ENCODE measurements at regions not wholly inside any gene's neighbourhood (a gene's known extent, or its start where the extent isn't known, plus 50 kb on each side); places are given as distances from the start of the nearest gene placed in this dataset.
"Not testable (repeated sequence)": the region's sequence is repeated elsewhere in the genome, so short reads cannot be mapped to it uniquely, and the experiment has no call there.

DNA sequence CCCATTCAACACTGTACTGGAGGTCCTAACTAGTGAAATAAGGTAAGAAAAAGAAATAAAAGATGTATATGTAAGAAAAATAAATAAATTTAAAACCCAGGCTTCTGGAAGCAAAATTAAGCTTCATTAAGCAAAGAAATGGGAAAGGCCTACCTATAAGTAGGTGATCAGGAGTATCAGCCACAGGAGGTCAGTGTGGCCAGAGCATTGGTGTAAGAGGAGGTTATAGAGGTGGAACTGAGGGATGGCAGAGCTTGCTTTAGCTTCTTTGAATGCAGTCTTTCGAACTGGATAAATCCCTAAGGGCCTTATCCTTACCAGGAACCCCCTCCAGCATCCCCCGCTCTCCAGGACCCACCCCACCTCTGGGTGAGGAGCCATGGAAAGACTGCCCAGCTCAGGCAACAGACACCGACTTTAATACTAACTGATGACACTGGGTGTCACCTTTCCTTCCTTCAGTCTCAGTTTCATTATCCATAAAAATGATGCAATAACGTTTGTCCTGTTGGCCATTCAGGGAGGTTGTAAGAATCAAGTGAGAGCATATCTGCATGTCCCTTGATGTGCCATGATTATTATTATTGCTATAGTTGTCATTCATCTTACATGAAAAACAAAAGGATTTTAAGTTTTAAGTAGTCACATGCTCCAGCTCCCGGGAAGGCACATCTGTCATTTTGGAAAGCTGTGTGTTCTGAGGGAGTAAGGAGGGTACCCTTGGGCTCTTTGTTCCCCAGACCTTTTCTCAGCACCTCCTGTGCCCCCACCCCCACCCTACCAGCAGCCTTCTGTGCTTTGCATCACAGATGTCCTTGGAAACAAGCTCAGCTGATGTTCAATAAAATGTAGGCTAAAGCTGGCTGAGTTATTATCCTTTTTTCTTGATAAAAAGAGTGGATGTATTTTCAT, 50.8 kb upstream of the CTNNA1 start:
- no peak for DNase-seq

DNA sequence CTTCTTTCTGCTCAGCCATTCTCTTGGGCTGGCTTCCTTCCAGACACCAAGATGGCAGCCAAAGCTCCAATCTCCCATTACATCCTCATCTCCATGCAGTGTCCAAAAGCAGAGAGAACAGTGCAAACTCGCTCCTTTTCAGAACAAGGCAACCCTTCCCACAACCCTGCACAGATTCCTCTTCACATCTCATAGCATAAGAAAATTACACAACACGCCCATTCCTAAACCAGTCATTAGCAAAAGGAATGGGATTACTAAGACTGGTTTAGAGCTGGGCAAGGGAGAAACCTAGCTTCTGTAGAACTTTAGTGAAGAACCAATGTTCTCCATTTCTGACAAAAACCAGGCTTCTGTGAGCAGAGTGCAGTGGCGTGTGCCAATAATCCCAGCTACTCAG, 51.5 kb upstream of the CTNNA1 start:
- DNase-seq, result no peak

DNA sequence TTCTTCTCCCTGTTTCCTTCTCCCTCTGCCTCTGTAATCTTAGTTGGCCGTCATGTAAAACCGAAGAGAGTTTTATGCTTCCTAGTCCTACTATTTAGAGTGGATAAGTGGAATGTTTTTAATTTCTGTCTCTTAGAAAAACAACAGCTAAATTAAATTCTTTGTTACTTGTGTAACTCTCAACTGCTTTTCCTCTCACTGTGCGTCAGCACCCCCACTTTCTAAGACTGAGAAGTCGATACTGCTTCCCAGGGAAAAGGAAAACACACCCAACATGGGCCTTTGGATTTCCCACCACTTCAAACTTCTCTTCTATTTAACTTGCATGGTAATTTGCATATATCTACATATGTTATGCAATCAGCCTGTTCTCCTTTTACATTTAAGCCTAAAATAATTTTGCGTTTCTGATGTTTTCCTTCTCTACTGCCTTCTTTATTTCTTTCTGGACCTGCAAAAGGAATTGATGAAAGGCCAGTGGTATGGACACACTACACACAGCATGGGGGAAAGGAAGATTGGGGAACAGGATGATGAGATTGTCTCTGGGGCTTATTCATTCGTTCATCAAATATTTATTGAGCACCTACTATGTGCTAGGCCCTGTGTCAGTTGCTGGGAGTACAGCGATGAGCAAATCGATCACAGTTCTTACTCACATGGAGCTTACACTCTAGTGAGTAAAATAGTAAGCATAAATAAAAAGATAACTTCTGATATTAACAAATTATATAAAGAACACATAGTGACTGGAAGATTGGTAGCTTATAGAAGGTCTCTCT, 52.5 kb upstream of the CTNNA1 start:
- DNase-seq, result no peak

DNA sequence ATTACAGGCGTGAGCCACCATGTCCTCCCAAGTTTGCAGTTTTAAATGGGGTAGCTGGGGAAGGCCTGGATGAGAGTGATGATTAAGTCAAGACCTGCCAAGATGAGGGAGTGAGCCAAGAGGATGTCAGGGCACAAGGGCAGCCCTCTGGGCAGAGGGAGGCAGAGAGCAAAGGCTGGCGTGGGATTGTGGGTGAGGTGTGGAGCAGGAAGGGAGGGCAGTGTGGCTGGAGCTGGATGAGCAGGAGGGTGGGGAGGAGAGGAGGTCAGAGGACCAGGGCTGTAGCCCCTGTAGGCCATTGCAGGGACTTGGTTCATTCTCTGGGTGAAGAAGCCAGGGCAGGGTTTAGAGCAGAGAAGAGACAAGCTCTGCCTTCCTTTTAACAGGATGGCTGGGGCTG, 53.7 kb upstream of the CTNNA1 start:
- no peak for DNase-seq

DNA sequence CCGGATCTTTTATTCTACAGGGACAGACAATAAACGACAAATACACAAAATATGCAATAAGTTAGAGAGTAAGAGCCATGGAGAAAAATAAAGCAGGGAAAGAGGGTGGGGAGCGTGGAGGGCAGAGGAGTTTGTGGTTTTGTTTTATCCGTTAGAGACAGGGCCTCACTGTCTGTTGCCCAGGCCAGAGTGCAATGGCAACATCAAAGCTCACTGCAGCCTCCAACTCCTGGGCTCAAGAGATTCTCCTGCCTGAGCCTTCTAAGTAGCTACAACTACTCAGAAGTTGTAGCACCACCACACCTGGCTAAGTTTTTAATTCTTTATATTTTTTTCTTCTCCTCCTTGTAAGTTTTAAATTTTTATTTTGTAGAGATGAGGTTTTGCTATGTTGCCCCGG, 54.5 kb upstream of the CTNNA1 start:
- no peak for DNase-seq

DNA sequence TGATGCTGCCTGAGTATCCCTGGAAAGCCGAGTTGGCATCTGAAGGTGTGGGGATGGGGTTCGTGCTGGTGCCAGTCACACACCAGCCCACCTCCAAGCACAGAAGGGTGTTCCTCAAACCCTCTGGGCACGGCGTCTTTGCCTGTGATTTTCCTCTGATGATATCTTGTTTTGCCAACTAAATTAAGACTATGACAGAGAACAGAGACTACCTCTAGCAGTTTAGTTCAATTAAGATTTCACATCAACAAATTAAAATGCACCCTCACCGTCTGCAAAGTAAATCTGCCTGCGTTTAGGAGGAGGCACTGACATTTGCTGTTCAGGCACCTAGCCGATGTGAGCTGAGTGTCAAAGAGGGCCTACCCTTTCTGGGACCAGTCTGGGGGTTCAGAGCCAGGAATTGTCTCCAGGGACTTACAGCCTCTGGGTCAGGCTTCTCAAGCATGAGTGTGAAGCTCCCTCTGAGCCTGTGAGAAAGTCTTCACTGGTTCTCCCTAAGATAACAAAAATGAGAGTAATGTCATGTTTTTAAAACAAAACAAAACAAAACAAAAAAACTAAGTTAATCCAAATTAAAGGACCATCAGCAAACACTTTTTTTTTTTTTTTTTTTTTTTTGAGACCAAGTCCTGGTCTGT, 55.4 kb upstream of the CTNNA1 start:
- DNase-seq, result no peak

DNA sequence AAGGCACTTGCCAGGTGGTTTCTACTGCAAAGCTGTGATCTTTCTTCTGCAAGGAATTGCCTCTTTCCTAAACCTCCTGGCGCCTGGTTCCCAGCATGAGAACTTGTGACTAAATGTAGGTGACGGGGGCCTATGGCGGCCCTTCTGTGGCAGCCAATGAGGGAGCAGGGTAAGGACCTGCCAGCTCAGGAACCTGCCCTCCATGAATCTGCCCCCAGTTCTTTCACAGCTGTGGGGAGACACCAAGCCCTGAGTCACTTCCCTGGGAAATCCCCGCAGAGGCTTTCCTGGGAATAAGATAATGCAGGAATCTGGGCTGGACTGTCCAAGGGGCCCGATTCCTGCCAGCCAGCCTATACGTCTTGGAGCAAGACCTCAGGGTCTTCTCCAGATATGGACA, 56.7 kb upstream of the CTNNA1 start:
- DNase-seq, result no peak

DNA sequence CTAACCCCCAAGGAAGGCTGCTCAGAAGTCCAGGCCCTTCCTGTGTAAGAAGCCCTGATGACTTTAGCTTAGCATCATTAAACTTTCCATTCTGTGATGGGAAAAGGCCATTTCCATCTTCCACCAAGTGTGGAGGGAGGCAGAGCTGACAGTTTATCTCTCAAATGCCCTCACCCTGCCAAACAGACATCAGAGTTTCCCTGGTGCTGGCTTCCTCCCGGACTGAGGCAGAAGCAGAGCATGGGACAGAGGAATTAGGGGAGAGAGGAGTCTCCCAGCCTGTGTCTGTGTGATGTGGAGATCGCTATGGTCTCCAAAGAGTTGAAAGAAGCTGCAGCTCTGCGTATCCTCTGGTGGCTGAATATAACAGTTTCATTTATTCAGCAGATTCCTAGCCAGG, 57.4 kb upstream of the CTNNA1 start:
- no peak for DNase-seq

DNA sequence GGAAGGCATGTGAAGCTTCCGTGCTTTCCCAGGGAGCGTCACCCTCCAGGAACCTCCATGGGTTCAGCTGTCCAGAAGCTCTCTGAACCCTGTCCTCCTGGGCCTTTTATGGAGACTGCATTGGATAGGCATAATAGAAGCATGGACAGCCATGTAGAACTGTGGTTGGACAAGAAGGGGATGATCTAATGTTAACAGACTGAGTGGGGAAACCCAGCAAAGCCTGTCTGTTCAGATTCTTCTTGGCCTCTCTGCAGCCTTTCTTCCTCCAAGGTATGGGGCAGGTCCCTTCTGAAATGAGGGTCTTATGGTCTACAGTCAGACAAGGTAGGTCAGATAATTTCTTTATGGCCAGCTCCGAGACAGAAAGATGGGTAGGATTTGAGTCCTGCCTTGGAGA, 59.1 kb upstream of the CTNNA1 start:
- DNase-seq, result no peak

DNA sequence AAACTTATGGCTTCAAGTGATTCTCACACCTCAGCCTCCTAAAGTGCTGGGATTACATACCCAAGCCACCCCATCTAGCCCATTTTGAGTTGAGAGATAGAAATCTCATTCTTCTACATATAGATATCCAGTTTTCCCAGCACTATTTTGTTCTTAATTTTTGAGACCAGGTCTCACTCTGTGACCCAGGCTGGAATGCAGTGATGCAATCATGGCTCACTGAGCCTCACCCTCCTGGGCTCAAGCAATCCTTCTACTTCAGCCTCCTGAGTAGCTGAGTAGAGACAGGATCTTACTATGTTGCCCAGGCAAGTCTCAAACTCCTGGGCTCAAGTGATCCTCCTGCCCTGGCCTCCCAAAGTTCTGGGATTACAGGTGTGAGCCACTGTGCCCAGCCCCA, 60.9 kb upstream of the CTNNA1 start:
- no peak for DNase-seq

DNA sequence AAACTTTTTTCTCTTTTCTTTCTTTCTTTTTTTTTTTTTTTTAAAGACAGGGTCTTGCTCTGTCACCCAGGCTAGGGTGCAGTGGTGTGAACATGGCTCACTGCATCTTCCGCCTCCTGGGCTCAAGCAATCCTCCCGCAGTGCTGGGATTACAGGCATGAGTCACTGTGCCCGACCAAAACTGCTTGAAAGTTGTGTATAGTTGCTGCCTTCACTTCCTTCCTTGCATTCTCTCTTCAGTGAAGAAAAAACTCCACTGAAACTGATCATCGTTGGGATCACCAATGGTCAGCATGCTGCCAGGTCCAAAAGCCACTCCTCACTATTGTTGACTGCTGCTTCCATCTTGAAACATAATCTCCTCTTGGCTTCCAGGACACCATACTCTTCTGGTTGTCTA, 66.6 kb upstream of the CTNNA1 start:
- DNase-seq, result no peak

DNA sequence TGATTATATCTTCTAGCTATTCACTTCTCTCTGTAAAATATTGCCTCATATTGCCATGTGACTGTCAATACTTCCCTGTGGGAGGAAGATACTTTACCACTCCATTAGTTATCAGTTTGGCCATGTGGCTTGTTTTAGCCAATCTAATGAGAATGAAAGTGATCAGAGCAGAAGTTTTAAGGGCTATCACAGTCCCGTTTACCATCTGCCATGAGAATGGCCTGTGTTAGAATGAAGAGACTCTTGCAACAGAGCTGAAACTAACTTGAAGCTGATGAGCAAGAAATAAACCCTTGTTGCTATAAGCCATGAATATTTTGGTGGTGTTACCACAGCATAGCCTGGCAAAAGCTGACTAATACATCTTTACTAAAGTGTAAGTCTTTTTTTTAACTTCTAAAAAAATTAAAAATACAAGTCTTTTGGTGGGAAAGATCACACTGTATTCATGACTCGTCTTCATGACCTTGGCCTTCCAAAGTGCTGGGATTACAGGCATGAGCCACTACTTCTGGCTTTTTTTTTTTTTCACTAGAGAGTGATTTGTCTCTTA, 68.0 kb upstream of the CTNNA1 start:
- DNase-seq, result no peak

DNA sequence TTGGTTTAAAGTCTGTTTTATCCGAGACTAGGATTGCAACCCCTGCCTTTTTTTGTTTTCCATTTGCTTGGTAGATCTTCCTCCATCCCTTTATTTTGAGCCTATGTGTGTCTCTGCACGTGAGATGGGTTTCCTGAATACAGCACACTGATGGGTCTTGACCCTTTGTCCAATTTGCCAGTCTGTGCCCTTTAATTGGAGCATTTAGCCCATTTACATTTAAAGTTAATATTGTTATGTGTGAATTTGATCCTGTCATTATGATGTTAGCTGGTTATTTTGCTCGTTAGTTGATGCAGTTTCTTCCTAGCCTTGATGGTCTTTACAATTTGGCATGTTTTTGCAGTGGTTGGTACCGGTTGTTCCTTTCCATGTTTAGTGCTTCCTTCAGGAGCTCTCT, 70.8 kb upstream of the CTNNA1 start:
- not testable (repeated sequence) for DNase-seq

DNA sequence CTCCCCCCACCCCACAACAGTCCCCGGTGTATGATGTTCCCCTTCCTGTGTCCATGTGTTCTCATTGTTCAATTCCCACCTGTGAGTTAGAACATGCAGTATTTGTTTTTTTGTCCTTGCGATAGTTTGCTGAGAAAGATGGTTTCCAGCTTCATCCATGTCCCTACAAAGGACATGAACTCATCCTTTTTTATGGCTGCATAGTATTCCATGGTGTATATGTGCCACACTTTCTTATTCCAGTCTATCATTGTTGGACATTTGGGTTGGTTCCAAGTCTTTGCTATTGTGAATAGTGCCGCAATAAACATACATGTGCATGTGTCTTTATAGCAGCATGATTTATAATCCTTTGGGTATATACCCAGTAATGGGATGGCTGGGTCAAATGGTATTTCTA, 74.4 kb upstream of the CTNNA1 start:
- not testable (repeated sequence) for DNase-seq

DNA sequence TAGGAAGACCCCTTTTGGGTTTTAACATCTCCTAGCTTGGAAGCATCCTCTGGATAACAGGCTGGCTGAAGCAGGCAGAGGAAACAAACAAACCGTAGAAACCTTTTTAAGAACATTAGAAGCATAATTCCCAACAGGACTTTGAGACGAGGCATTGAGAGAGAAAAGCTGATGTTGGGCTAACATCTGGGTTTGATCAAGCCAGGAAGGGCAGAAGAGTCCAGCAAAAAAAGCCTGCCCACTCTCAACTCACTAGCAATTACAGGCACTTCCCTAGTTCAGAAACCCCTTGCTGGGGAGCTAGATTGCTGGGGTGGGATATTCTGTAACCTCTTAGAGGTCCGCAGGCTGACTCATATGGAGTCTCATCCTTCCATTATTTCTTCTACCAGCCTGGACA, 75.4 kb upstream of the CTNNA1 start:
- no peak for DNase-seq

DNA sequence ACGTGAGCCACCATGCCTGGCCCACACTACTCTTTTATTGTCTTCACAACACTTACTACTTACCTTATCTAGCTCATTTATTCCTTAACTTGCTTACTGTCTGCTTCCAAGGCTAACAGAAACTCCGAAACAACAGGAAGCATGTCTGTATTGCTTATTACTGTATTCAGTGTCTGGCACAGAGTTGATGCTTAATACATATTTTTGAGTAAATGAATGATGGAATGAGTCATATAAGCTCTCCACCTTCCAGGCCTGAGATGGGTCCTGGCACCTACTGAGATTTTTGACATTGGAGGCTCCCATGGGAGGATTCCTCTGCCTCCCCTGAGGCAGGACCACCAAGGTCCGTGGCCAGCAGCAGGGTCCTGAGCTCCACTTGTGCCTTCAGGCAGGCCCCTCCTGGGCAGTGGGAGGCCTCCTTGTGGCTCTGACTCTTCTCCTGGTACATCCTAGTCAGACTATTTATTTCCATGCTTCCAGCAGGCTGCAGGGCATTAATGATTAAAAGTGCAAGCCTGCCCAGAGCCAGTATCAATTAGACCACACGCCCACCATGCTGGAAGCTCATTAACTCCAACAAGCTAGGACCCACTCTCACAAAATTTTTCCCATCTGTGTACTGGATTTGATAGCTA, 76.5 kb upstream of the CTNNA1 start:
- no peak for DNase-seq

DNA sequence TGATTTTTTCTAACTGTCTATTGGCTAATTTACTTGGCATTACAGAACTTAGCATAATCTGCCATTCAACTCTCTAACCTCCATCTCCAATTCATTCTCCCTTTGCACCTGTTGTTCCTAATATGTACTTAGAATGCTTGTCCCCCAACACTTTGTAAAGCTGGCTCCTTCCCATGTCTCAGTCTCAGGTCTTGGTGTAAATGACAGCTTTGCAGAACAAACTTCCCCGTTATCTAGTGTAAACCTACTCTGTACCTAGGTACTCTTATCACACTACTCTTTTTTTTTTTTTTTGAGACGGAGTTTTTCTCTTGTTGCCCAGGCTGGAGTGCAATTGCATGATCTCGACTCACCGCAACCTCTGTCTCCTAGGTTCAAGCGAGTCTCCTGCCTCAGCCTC, 77.2 kb upstream of the CTNNA1 start:
- no peak for DNase-seq

DNA sequence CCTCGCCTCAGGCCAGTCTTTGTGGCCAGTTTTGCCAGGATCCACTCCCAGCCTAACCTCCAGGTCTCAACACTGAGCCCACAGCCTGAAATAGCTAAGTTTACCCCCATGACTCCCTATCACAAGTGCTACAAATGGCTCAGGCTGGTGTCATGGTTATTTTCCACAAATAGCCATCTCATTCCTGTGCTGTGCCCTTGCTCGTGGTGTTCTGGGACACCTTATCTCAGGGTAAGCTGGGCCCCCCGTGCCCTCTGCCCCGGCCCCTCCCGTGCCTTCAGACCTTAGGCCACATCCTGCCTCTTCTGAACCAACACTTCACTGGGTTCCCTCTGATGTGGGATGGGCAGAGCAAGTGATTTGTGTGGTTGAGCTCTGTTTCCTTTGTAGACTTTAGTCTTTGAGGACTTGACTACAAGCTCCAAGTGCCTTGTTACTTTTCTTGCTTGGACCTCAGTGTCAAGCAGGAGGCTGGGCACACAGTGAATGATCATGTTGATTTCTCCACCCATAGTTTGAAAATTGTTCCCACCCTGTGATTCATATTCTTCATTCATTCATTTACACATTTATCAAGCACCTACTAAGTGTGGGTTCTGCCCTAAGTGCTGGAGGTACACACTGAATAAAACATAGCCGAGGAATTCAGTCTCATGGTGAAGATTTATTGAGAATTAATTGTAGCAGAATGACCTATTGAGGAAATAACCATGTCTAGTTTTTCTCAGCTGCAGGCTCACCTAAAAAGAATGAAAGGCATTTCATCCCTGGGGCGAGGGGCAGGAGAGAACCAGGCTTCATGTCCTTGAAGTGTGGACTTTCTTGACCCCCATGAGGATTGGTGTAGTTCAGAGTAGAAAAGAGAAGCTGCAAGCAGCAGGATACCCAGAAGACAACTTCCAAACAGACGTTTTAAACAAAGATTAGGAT, 84.5 kb upstream of the CTNNA1 start:
- no peak for DNase-seq

DNA sequence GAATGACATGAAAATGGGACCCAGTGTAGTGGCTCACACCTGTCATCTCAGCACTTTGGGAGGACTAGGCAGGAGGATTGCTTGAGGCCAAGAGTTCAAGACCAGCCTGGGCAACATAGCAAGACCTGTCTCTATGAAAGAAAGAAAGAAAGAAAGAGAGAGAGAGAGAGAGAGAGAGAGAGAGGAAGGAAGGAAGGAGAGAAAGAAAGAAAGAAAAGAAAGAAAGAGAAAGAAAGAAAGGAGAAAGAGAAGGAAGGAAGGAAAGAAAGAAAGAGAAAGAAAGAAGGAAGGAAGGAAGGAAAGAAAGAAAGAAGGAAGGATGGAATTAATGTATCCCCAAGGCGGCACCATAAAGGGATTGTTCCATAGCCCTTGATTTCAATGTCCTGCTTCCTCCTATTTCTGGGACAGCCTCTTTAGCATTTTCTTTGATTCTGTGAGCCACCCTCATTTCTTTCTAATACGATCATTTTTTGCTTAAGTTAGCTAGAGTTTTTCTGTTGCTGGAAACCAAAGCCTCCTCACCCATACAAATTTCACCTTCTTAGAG, 85.4 kb upstream of the CTNNA1 start:
- DNase-seq, result not testable (repeated sequence)

DNA sequence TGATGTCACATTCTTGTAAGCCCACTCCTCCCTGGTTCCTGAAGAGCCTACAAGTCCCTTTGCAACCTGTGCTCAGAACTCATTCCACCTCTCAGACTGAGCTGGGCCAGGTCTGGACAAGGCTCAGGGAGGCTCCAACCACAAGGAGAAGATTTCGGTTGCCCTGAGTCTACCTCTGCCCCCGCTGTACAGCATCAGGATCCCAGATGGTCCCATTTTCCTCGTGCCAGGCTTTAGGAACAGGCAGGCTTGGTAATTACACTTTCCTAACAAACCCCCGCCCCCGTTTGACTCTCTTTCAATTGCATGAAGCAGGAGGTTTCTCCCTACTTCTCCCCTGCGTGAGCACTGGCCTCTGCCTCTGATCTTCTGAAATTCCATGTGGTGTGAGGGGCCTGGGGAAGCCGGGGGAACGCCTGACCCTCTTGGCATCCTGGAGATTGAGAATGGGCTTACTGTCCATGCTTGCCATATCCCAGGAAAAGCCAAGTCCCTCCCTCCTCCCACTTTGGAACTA, 86.9 kb upstream of the CTNNA1 start:
- DNase-seq, result no peak
